ENCODE measurements at regions not wholly inside any gene's neighbourhood (a gene's known extent, or its start where the extent isn't known, plus 50 kb on each side); places are given as distances from the start of the nearest gene placed in this dataset.

DNA sequence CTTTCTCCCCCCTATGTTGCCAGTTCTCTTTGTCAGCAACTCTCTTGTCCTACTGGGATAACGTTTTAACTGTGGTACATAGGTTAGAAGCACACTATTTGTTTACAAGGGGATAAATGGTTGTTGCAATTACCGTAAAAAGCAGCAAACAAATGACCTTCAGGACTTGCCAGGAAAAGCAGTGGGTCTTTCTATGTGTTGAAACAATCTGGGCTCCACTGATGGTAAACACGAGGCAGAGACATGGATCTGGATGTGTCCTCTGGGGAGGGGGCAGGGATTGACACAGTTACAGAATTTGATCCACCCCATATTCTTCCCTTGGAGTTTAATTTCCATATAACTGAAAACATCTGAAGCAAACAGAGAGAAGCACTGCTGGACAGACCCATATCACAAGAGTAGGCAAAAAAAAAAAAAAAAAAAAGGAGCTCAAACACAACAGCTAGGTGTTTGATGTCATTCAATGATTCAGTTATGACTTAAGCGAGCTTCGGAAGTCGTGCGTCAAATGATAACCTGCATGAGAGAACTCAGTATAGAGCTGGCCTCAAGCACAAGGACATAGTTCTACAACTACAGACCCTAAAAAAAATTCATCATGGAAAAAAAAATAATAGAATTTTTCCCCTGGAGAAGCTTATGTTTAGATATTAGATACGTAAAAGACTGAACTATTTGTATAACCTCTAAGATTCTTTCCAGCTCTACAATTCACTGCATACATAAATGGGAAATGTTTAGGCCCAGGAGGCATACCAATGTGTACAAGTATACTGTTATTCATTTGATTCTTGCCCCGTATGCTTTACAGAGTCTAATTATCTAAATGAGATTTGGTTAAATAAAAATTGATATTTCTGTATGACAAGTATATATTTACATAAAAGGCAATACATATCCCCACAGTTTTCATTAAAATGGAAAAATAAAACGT is 127.7 kb downstream of the ALDH8A1 start:
- Histone ChIP-seq H3K27me3 (replicated peaks in 1 of 4; ENCODE audit: control insufficient read depth in 3 of 4, extremely low read depth in 1 of 4, insufficient read depth in 3 of 4, low read length in 3 of 4) (no peaks in the 10 kb centered on the region), H3K14ac (ENCODE audit: insufficient read length) (no peak overlapping the region), H2BK120ac (replicated peaks; ENCODE audit: low read depth, low read length) (no peak overlapping the region), H2BK12ac (ENCODE audit: low read depth, low read length) (no peak overlapping the region), H4K5ac (ENCODE audit: insufficient read length, low read depth, low read length) (no peak overlapping the region), H3K9me3 (ENCODE audit: insufficient read depth in 2 of 2, low read depth in 1 of 2, low read length in 1 of 2) (peaks cover 2 to 3% of the 10 kb centered on the region in 2 experiments; a peak in 1 of 4 replicates), H4K91ac (replicated peaks; ENCODE audit: insufficient read length, low read length) (no peak overlapping the region), H3K4me2 (ENCODE audit: insufficient read depth in 1 of 2, low read depth in 2 of 2, low read length in 2 of 2) (no peak overlapping the region), H3K4me3 (ENCODE audit: extremely low read depth in 1 of 4, insufficient read depth in 2 of 4, low read depth in 3 of 4, low read length in 4 of 4) (no peak overlapping the region), H3K4ac (replicated peaks; ENCODE audit: insufficient read length, low read depth, low read length) (no peak overlapping the region), H4K8ac (ENCODE audit: extremely low read depth, insufficient read depth, low read length) (no peak overlapping the region), H3K36me3 (ENCODE audit: control insufficient read depth in 2 of 4, insufficient read depth in 4 of 4, low read length in 3 of 4) (no peaks in the 10 kb centered on the region), H3K56ac (replicated peaks; ENCODE audit: insufficient read length, low read depth, low read length) (no peak overlapping the region), H3K4me1 (replicated peaks in 1 of 4; ENCODE audit: control insufficient read depth in 3 of 4, insufficient read depth in 4 of 4, low read length in 3 of 4) (no peaks in the 10 kb centered on the region), H2AK5ac (ENCODE audit: low read depth, low read length) (no peak overlapping the region), H2BK5ac (ENCODE audit: low read depth, low read length) (no peak overlapping the region), H3K18ac (ENCODE audit: extremely low read depth, low read length) (no peak overlapping the region), H3K79me2 (ENCODE audit: control insufficient read depth in 1 of 2, insufficient read depth in 2 of 2, low read length in 2 of 2) (no peaks in the 10 kb centered on the region), H3K27ac (ENCODE audit: low read depth, low read length) (no peak overlapping the region), H2BK20ac (ENCODE audit: low read length) (no peak overlapping the region), H3K79me1 (ENCODE audit: low read depth, low read length) (no peaks in the 10 kb centered on the region), H4K20me1 (replicated peaks in 1 of 2; ENCODE audit: control insufficient read depth in 1 of 2, insufficient read depth in 2 of 2, low read length in 2 of 2) (no peaks in the 10 kb centered on the region), H2AFZ (ENCODE audit: low read length) (no peak overlapping the region), H3K9ac (replicated peaks in 1 of 4; ENCODE audit: extremely low read depth in 1 of 4, low read depth in 3 of 4, low read length in 3 of 4) (no peak overlapping the region), H3K23ac (ENCODE audit: insufficient read length) (no peak overlapping the region), H2BK15ac (ENCODE audit: low read length) (no peak overlapping the region), H3K23me2 (ENCODE audit: low read depth, low read length) (no peaks in the 10 kb centered on the region)
- DNase-seq (ENCODE audit: low read depth in 1 of 2, low spot score in 2 of 2) (no peak), FAIRE-seq (peak; percentile 42)
- ChIA-PET POLR2A (ENCODE audit: partially characterized antibody) (interaction anchor here (0.6 to 1.1 kb wide), 4 partner anchors 470 to 648 kb away, joined by 3 to 6 read pairs (median 4); no protein-coding TSS in a partner anchor), CTCF (ENCODE audit: partially characterized antibody) (interaction anchor here (0.6 to 3.8 kb wide), 37 partner anchors 8 to 719 kb away, joined by 3 to 25 read pairs (median 4); no protein-coding TSS in a partner anchor)
- 77% methylated on average over 10 of the region's 10 CpGs; no CpG with 5 or more reads in 1 of the 2 experiments for WGBS, 2 experiments (ENCODE audit: extremely low coverage in 1 of 2, insufficient coverage in 1 of 2, insufficient read length in 1 of 2, insufficient replicate concordance in 2 of 2, low coverage in 1 of 2, low lambda C conversion rate in 2 of 2, missing lambda C conversion rate in 1 of 2)
- TF ChIP-seq RNF2 (IDR thresholded peaks at IDR 0.05; ENCODE audit: borderline replicate concordance, low read depth, low read length, missing control alignments, poor library complexity, severe bottlenecking) = no peak
- TF ChIP-seq RXRA (IDR thresholded peaks at IDR 0.05; ENCODE audit: insufficient read depth, low read depth, low read length) = no peak
- no peak for TF ChIP-seq CHD1 (IDR thresholded peaks at IDR 0.05; ENCODE audit: low read depth, low read length)
- no peak for TF ChIP-seq FOSL1 (IDR thresholded peaks at IDR 0.05; ENCODE audit: insufficient read depth, low read depth, low read length)
